GM18873 (cell line): ENCODE measurements at regions not wholly inside any gene's neighbourhood (a gene's known extent, or its start where the extent isn't known, plus 50 kb on each side); places are given as distances from the start of the nearest gene placed in this dataset.

Experiments used
- ATAC-seq: cut with Tn5 transposase; IDR thresholded peaks from one replicate; pipeline ENCODE4 v1.9.1; 2021; ENCODE audit warnings: mild to moderate bottlenecking, moderate library complexity, moderate number of reproducible peaks; ENCODE audit not compliant: unreplicated experiment, low FRiP score

DNA sequence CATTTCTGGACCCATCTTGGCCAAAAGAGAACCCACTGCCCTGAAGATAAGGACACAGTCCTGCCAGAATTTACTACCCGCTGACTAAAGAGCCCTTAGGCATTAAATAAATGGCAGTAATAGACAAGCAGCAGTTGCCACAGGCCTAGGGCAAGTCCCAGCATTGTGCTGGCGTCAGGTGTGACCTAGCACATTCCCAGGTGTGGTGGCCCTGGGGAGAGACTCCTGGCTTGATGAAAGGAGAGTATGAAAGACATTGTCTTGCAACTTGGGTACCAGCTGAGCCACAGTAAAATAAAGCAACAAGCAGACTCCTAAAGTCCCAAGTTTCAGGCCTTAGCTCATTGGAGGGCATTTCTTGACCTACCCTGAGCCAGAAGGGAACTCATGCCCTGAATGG, 715.7 kb upstream of the SORCS1 start:
- ATAC-seq = no peak

DNA sequence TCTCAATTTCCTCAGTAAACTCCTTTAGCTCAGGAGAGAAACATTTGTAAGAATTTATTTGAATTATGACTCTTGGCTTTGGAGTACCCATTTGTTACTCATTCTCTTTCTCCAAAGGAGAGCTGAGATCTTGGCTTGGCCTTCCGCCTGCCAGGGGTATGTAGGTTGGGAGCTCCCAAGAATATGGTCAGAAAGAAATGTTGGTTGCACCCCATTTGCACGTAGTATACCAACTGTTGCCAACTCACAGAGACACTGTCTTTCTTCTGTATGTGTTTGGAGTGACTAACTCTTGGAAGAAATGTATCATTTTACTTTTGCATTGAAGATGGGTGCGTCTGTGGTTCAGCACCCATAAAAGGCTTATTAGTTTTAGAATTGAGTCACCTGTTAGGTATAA, 708.5 kb upstream of the SORCS1 start:
- ATAC-seq = no peak

DNA sequence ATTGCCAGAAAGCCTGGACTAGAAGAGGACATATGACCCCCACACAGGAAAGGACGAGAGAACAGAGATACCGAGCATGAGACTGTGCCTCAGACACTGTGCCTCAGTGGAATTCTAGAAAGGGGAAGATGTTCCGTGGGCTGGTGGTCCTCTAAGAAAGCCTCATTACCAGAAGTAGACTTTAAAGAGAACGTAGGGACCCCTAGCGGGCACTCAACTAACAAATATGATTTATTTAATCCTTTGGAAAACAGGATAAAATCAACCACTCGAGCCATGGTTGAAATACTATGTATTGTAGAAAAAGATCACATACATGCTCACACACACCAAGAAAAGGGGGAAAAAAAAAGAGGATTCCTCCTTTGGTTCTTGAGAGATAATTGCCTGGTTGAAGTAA, 701.2 kb upstream of the SORCS1 start:
- no peak for ATAC-seq

DNA sequence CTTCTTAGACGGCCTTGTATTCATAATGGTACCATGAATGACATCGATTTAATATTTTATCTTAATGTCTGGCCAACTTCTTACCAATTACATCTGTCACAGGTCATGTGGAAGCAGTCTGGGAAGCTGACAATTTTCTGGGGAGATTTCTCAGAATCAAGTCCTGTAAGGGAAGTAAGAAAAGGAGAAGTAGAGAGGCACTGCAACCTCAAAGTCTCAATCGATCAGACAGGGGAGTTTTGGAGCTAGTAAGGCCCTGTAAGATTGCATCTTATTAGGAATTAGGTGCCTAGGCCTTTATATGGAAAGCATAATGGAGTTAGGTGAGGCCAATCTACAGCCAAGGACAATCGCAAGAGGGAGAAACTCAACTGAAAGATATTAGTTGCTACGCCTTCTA, 694.6 kb upstream of the SORCS1 start:
- no peak for ATAC-seq

DNA sequence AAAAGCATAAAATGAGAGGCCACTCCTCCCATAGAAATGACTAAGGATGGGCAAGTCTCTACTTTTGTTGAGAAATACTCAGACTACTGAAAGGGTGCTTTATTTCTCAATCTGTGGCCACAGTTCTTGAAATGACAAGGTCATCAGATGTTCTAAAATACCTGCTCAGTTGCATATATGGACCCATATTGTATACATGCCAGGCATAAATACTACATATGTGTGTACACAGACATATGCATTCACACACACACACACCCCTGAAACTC, 691.5 kb upstream of the SORCS1 start:
- ATAC-seq = no peak

DNA sequence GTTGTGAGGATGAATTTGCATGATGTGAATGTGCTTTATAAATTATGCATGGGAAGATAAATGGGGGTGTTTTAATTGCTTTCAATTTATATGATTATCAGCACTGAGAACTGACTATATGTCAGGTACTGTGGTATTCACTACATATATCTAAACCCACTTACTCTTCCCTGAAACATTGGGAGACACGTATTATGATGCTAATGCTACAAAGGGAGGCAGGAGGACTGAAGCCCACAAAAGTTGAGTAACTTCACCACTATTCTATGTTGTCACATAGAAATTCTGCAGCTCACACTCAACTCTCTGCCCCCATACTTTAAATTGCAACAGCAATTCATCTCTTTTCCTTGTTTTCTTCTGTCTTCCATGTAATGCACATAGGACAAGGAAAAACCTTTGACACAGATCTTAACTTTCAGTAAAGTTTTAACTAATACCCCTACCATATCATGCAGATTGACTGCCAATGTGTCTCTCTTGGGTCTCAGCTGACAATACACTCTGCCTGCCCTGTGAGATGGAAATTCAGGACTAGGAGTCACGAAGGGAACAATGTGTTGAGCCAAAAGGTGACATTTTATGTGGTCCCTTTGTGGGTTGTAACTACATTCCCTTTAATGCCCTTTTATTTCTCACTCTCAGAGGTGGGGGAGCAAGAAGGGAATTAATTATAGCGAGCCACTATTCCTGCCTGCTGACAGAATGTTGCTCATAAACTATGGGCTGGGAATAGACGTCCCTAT, 691.0 kb upstream of the SORCS1 start:
- ATAC-seq = no peak

DNA sequence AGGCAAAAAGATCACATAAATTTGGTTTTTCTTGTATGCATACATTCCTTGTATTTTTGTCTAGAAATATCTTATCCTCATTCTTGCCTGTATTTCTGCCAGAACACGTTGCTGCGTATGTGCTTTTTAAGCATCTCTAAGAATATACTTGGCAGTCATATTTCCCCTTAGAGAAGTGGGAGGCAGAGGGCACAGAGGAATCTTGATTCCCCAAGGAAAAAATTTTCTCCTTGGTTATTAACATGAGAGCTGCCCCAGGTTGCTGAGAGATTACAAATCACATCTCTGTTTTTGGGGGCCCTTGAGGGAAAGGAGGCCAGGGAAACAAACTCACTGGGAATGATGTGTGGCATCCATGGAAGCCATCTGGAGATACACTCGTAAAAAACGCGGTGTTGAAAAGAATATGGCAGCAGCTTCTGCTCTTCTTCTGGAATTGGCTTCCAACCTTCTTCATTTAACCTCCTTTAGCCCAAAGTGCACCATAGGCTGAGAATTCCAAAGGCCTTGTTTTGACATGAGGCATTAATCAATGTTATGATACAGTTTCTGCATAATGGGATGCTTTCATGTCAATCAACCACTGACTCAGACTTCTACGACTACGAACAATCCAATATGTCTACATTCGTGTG, 684.3 kb upstream of the SORCS1 start:
- ATAC-seq = no peak

DNA sequence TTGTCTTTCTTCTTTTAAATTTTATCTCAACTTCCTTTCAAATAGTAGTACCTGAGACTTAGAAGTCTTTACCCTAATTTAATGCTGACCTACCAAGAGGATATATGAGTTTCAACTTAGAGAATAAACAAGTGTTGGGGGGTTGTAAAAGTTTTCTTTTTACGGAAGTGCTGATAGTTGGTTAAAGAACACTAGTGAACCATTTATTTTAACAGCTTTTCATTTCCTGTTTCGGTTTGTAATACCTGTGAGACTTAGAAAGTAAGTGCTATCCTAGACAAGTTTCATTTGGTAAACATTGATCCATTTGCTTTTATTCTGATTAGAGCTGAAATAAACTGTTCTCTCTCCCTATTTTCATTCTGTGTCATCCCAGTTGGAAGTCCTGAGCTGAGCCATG, 683.1 kb upstream of the SORCS1 start:
- ATAC-seq = no peak

DNA sequence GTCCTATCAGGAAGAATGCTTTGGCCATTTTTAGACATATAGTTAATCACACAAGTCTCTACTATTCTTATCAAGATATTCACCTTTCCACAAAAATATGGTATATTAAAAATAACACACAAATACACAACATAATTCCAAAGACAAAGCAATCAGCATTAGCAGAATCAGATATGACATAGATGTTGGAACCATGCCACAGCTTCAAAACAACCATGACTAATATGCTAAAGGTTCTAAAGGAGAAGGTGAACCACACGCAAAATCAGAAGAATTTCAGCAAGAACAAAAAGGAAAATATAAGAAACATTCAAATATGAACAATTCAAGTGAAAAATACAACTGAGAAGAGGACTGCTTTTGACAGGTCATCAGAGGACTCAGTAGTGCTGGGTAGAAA, 670.2 kb upstream of the SORCS1 start:
- no peak for ATAC-seq

DNA sequence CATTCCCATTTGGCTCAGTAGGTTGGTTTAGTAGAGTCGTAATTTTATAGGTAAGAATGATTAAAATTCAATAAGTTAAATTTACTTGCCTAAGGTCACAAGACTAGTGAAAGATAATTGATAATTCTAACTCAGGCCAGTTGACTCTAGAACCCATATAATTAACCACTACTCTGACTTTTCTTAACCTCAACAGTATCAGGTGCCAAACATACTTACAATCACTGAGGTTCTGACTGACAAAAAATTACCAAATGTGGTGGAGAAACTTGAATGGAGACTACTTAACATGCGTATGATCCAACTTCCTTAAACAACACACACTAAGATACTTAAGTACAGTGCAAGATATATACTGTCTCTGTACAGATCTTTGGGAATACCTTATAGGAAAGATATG, 667.3 kb upstream of the SORCS1 start:
- ATAC-seq = no peak

DNA sequence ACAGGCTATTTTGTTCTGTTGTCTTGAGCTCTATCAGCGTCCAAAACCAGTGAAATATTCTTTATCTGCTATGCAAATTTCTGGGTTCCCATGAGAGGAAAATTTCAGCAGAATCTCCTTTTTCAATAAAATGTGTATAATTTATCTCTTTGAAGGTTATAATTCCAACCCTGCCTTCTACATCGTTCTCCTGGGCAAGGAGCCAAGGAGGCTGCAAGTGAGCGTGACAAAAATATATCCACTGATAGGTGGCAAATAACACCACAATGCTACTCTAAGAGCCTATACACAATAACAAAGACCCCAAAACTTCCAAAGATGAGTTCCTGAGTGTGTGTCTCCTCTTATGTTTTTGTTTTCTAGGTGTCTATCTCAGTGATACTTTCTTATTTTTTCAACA, 664.7 kb upstream of the SORCS1 start:
- no peak for ATAC-seq

DNA sequence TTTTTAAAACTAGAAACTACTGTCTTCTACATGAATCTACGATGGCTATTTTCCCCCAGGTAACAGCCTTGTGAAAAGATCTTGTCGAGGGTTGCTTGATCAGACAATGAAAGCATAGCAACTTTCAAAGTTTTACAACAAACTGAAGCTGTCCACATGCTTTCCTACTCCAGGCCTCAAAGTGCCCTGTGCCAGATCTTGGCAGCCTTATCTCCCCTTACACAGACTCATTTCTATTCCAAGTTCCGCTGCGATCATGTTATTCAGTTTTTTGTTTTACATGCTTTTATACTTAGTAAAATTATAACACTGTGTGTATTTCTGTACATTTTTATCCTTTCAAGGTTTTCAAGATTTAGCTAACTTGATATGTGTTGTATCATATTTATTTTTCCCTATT, 661.7 kb upstream of the SORCS1 start:
- no peak for ATAC-seq

DNA sequence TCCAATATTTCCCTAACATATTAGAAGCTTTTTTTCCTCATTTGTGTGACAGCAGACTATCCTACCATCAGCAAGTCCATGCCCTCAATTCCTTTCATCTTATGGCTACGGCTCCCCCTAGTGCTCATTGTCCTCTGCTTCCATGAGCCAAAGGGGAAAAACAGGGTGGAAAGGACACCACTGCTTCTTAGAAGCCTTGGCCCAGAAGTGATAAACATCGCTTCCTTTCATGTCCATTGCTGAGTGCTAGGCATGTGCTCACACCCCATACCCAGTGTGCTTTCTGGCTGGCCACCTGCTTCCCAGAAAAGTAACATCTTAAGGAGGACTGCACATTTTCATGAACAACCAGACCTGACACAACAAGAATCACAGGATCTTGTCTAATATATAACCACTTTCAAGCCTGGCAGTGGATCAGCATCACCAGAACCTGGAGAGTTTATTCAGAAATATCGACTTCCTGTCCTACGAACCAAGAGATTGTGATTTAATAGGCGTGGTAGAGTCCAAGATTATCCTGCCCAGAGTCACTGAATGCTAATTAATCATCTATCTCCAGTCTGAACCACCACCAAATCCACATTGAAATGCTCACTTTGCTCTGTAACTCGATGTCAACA, 650.5 kb upstream of the SORCS1 start:
- ATAC-seq = no peak

DNA sequence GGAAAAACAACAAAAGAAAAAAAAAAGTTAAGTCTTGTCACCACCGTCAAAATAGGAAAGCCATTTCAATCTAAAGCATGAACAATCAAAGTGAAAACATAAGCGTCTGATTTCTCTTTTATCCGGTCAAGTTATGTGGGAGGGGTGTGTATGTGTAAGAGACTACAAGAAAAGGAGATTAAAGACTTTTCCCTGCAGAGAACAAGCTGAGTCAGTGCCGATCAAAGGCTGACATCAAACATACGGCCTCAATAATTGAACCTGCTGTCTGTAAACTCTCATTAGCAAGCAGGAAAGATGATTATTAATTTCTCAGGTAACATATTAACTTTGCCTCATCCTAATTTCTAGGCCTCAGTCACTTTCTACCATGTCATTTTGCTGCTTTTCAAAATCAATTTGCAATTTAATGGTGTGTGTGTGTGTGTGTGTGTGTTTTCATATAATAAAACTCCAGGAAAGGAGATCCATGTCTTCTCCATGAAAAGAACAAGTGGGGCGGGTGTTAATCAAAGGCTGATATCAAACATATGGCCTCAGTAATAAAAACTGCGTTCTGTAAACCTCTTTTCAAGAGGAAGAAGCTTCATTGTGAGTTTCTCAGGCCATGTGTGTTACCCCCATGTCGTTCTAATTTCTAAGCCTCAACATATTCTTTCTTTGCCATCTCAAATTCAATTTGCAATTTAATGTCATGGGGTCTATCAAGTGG, 649.1 kb upstream of the SORCS1 start:
- ATAC-seq = no peak

DNA sequence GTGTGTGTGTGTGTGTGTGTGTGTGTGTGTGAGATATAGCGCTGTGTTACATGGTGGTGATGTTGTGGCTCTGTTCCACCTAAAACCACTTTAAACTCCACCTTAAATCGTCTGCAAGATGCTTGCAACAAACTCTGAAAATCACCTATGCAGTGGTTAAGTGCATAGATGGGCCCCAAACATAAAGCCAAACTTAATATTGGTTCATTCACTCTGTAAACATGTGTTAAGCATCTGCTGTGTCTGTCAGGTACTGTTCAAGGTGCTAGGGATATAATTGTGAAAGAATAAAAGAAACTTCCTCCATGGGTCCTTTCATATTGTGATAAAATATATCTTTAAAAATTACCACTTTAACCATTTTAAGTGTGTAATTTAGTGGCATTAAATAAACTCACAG, 645.4 kb upstream of the SORCS1 start:
- no peak for ATAC-seq

DNA sequence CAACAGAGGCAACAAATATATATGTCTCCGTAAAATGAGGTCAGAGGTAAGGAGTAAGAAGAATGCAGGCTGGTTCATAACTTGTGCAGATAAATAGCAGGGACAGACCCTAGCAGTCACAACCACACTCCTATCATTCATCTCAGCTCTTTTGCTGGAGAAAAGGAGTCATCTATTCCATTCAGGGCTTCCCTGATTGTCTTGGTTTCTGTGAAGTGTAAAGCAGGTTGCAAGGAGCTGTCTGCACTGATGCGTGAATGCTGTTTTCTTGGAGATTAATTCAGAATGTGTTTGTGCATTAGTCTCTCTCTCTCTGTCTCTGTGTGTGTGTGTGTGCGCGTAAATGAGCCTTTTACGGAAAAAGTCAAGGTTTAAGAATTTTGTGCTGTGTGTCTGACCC, 643.3 kb upstream of the SORCS1 start:
- ATAC-seq = no peak

DNA sequence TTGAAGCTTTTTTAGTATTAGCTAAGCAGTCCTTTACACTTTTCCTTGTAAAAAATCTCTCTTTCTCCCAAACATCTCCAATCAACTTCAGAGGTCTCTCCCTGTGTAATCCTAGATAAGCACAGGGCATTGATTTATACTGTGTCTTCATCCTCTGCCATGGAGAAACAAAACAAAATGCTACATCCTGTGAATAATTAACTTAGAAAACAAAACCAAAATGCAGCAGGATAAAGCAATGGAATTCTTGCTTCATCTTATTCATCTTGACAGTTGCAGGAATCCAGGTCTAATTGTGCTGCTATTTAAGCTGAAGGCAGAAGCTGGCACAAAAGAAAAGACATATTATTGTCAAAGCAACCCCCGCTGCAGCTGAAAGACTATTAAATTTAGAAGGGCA, 641.5 kb upstream of the SORCS1 start:
- ATAC-seq = no peak

DNA sequence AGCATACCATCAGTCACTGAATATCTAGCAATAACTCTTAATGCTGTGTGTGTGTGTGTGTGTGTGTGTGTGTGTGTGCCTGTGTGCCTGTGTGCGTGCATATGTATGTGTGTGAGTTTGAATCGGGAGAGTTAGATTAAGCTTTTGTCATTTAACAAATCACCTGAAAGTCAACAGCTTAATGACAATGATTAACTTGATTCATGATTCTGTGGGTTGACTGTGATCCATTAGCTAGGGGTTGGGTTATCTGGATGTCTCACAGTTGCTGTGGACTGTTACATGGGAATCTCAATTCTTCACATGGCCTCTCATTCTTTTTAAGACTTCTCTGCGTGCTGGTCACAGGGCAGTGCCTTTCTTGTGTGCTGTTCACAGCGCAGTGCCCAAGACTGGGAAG, 639.0 kb upstream of the SORCS1 start:
- no peak for ATAC-seq

DNA sequence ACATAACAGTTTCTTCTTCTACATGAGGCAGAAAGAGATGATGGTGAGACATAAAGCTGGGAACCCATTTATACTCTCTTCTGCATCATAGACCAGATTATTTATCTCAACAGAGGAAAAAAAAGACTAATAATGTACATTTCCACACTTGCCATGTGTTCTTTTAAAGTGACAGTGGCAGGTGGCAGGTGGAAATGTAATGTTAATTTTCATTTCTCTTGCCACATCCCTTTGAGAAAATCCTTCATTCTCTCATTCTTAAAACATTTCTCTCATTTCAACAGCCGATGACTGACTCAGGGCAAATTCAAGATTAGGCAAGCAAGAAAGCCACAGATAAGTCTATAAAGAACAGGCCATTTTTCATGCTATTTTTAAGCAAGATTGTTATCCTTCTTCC, 635.6 kb upstream of the SORCS1 start:
- no peak for ATAC-seq

DNA sequence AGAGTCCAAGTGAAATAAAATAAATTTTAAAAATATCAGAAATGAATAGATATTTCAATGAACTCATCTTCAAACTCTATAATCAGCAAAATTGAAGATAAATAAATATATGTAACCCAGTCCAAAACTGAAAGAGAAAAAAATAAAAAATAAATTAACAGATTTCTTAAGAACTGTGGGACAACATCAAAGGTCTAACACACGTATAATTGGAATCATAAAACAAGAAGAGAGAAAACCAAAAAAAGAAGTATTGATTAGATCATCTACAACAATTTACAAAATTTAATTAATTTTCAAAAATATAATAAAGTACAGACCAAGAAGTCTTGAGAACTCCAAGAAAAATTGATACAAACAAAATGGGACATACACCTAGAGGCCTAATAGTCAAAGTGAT, 625.8 kb upstream of the SORCS1 start:
- ATAC-seq = no peak

DNA sequence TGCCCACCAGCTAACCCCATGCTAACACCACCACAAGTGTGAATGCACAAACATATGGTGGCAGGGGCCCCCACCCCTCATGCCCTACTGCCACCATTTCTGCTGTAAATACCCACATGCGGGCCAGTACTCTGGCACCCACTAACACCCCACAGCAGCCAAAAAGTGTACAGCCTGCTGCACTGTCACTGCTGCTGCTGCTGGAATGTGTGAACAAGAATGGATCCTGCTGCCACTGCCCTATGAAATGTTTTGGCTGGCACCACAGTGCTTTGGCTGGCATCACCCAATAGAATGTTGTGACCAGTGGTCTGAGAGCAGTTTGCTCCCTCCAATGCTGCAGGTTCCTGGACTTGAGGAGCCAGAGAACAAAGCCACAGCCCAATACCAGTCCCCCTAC, 606.6 kb upstream of the SORCS1 start:
- no peak for ATAC-seq

DNA sequence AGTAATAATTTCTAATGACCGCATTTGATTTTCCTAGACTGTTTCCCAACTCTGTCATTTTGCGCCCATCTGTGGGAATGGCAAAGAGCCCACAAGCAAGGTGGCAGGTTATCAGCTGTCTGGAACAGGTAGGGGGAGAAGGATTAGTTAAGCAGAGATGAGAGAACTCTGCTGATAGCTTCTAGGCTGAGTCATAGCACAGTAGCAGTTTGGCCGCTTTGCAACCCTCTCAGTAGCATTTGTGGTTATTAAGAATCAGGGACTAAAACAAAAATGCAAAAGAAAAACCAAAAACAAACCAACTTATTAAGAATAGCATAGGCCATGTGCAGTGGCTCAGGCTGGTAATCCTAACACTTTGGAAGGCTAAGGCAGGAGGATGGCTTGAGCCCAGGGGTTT, 602.7 kb upstream of the SORCS1 start:
- no peak for ATAC-seq
